ENCODE measurements at regions not wholly inside any gene's neighbourhood (a gene's known extent, or its start where the extent isn't known, plus 50 kb on each side); places are given as distances from the start of the nearest gene placed in this dataset.

- Histone ChIP-seq H3K36me3 (ENCODE audit: control insufficient read depth, insufficient read depth, low read length) (no peaks in the 10 kb centered on the region), H3K27me3 (ENCODE audit: control insufficient read depth, insufficient read depth, low read length) (no peaks in the 10 kb centered on the region), H3K4me1 (ENCODE audit: control insufficient read depth, insufficient read depth, low read length) (no peaks in the 10 kb centered on the region), H3K9me3 (ENCODE audit: control insufficient read depth, insufficient read depth, low read depth, low read length) (no peaks in the 10 kb centered on the region), H3K27ac (ENCODE audit: low read length) (no peak overlapping the region), H3K4me3 (ENCODE audit: low read depth in 2 of 2, low read length in 2 of 2) (no peak overlapping the region)
- ATAC-seq (no peak), DNase-seq (ENCODE audit: low read depth, low spot score) (no peak)
- CTCF ChIA-PET, result no interaction called here
- intact Hi-C loops (cut with micrococcal nuclease; ENCODE audit: unreplicated experiment) (no loop called here), in situ Hi-C loops (cut with HindIII; ENCODE audit: low pct_unique_long_range_greater_than_20kb, low sequenced_read_pairs) (no loop called here)
- POLR2A ChIA-PET, result no interaction called here
- BruUV-seq (replicated peaks), result no TSS peak
- TF ChIP-seq CTCF (IDR thresholded peaks at IDR 0.05) (no peak), TCF7L2 (IDR thresholded peaks at IDR 0.05; ENCODE audit: low read depth, low read length) (no peak), POLR2AphosphoS5 (IDR thresholded peaks at IDR 0.05; ENCODE audit: low read depth, low read length) (no peak), REST (IDR thresholded peaks at IDR 0.05; ENCODE audit: insufficient read depth in 1 of 2, low read depth in 2 of 2, low read length in 1 of 2) (no peak), SIN3A (IDR thresholded peaks at IDR 0.05; ENCODE audit: borderline replicate concordance, insufficient read depth, low read depth, low read length) (no peak)
Observed at GRCh38 chr2:150872756-150873395, 385.4 kb upstream of the RND3 start.

GRCh38 chr2:150866431-150866830 is 379.0 kb upstream of the RND3 start:
- ChIA-PET POLR2A (no interaction called here), CTCF (no interaction called here)
- intact Hi-C loops (cut with micrococcal nuclease; ENCODE audit: unreplicated experiment) (no loop called here), in situ Hi-C loops (cut with HindIII; ENCODE audit: low pct_unique_long_range_greater_than_20kb, low sequenced_read_pairs) (no loop called here)
- BruUV-seq (replicated peaks), result no TSS peak
- Histone ChIP-seq H3K27ac (ENCODE audit: low read length) (no peak overlapping the region), H3K36me3 (ENCODE audit: control insufficient read depth, insufficient read depth, low read length) (no peaks in the 10 kb centered on the region), H3K4me1 (ENCODE audit: control insufficient read depth, insufficient read depth, low read length) (no peaks in the 10 kb centered on the region), H3K4me3 (ENCODE audit: low read depth in 2 of 2, low read length in 2 of 2) (no peak overlapping the region), H3K9me3 (ENCODE audit: control insufficient read depth, insufficient read depth, low read depth, low read length) (no peaks in the 10 kb centered on the region), H3K27me3 (ENCODE audit: control insufficient read depth, insufficient read depth, low read length) (no peaks in the 10 kb centered on the region)
- TF ChIP-seq CTCF (IDR thresholded peaks at IDR 0.05), result no peak
- no peak for TF ChIP-seq POLR2AphosphoS5 (IDR thresholded peaks at IDR 0.05; ENCODE audit: low read depth, low read length)
- no peak for TF ChIP-seq REST (IDR thresholded peaks at IDR 0.05; ENCODE audit: insufficient read depth in 1 of 2, low read depth in 2 of 2, low read length in 1 of 2)
- TF ChIP-seq SIN3A (IDR thresholded peaks at IDR 0.05; ENCODE audit: borderline replicate concordance, insufficient read depth, low read depth, low read length), result no peak
- no peak for TF ChIP-seq TCF7L2 (IDR thresholded peaks at IDR 0.05; ENCODE audit: low read depth, low read length)
- DNase-seq (ENCODE audit: low read depth, low spot score), result no peak
- no peak for ATAC-seq
